Posterior vena cava (tissue), 2 donors: ENCODE measurements at regions not wholly inside any gene's neighbourhood (a gene's known extent, or its start where the extent isn't known, plus 50 kb on each side); places are given as distances from the start of the nearest gene placed in this dataset.
"Not testable (repeated sequence)": the region's sequence is repeated elsewhere in the genome, so short reads cannot be mapped to it uniquely, and the experiment has no call there.

ENCODE experiments used
- DNase-seq: peaks from one replicate; pipeline ENCODE4 v3.0.0-alpha.2; 2020; ENCODE audit warnings: low spot score
- intact Hi-C, 2 donors: fragments of 100-400 bp; cut with DNase I; formaldehyde crosslinking; loops; one replicate each; pipeline versions ENCODE4 v1.14.1 to v1.14.2; 2022 to 2023
- donor health status: DM: yes; HTN: yes; CAD: no.
- donor health status: DM: yes; HTN: yes; CAD: no.

DNA sequence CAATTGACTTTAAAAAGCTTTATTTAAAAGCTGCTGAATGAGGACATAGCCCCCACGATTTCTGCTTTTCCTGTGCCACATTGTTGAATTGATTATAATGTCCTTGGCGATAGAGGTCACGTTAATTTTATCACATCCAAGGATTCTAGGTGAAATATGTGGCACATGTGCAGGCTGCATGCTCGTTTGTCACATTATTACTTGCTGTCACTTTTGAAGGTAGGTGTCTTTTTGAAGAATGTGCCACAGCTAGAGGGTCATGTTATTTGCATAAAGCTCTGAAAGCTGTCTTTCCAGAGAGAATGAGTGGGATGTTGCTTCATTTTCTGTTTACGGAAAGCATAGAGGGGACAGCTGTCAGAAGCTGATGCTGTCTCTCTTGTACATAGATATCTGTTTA is 927.6 kb upstream of the ATXN8OS start:
- DNase-seq: no peak
- intact Hi-C loops: no loop called here

GRCh38 chr13:69178000-69178399 is 929.6 kb upstream of the ATXN8OS start:
- intact Hi-C loops: no loop called here
- no peak for DNase-seq

- no peak for DNase-seq
- intact Hi-C loops: no loop called here
These were observed 939.2 kb upstream of the ATXN8OS start for GRCh38 chr13:69168436-69168835.

DNA sequence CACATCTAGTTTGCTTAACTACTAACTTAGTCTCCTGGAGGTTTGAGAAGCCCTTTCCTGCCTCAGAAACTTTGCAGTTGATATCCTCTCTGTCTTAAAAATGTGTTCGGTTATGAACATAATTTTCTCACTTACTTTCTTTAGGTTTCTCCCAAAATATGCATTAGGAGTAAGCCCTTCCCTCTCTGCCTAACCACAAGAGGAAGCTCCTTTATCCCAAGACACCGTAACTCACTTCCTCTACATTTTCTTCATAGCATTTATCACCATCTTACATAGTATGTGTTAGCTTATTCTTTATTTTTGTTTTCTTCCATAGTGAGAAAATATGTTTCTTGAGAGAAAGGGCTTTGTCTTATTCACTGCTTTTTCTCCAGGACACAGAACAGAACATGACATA is 952.5 kb upstream of the ATXN8OS start:
- no peak for DNase-seq
- intact Hi-C loops: no loop called here

- no peak for DNase-seq
- intact Hi-C loops: no loop called here
These were observed 965.5 kb upstream of the ATXN8OS start for GRCh38 chr13:69142101-69142500.

GRCh38 chr13:69124996-69125395 is 982.6 kb upstream of the ATXN8OS start:
- DNase-seq: no peak
- intact Hi-C loops: no loop called here

- DNase-seq: no peak
These were observed 997.6 kb upstream of the ATXN8OS start for GRCh38 chr13:69109891-69110525.

DNA sequence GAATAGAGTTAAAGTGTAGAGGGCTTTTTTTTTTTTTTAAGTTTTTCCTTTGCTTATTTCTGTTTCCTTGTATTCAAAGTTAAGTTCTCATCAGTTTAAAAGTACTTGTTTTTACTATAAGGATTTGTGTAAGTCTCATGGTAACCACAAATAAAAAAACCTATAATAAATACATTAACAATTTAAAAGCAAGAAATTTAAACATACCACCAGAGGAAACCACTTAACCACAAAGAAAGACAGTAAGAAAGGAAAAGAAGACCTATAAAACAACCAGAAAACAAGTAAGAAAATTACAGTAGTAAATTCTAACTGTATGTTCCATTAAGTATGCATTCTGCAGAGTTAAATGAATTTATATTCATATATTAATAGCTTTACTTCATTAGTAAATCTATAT is 999.1 kb upstream of the ATXN8OS start:
- intact Hi-C loops: no loop called here
- DNase-seq: no peak

More at GRCh38 chr13:69109891-69110525, 997.6 kb upstream of the ATXN8OS start:
- intact Hi-C loops: no loop called here

- DNase-seq: no peak
These were observed 1000.2 kb upstream of the ATXN8OS start for GRCh38 chr13:69107436-69107835.

GRCh38 chr13:69101841-69102240 is 1005.8 kb upstream of the ATXN8OS start:
- intact Hi-C loops: no loop called here

More at GRCh38 chr13:69107436-69107835, 1000.2 kb upstream of the ATXN8OS start:
- intact Hi-C loops: no loop called here

DNA sequence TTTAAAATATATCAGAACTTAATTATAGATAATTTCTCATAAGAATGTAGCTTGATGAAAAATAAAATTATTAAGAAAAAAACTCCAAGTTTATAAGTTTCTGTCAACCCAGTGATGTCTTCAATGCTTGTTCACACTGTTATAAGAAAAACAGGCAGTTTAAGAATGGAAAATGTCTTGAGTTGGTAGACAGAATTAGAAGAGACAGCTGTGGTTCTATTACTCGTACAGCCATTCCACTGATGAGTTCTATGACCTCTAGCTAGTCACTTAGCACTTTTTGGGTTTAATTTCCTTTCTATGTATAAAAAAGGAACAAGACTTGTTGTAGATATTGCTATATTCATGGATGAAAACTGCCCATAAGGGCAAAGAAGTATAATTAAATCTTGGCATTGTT is 1013.1 kb upstream of the ATXN8OS start:
- intact Hi-C loops: no loop called here
- DNase-seq: no peak

More at GRCh38 chr13:69101841-69102240, 1005.8 kb upstream of the ATXN8OS start:
- no peak for DNase-seq

DNA sequence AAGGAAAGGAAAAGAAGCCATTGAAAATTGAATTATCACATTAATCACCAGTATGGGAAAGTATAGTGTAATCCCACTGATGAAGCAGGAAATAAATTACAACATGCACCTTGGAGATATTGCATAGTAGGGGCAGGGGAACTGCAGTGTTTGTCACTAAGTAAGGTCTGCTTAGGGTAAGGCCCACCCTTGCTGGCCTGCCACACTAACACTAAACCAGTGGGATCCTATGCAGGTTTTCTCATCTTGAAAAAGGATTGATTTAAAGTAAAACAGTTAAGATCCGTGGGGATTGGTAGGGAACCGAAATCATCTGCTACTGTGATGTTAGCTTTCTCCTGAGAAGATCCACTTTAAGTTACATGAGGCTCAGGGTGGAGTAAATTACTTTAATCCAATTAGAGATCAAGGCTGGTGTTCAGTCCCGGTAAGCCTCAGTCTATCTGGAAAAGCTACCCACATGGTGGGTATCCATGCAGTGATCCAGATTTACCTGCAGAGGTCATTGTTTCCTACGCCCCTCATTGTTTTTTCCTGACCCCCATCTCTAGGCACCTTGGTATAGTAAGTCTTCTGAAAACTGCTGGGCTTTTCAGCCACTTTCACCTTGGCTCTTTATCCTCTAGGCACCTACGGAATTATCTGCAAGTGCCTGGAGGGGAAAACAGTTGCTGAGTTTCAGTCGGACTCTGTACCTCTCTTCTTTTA is 1014.9 kb upstream of the ATXN8OS start:
- DNase-seq: no peak
- intact Hi-C loops: no loop called here

- intact Hi-C loops: no loop called here
- DNase-seq: no peak
These were observed 1030.4 kb upstream of the ATXN8OS start for GRCh38 chr13:69077267-69077666.

DNA sequence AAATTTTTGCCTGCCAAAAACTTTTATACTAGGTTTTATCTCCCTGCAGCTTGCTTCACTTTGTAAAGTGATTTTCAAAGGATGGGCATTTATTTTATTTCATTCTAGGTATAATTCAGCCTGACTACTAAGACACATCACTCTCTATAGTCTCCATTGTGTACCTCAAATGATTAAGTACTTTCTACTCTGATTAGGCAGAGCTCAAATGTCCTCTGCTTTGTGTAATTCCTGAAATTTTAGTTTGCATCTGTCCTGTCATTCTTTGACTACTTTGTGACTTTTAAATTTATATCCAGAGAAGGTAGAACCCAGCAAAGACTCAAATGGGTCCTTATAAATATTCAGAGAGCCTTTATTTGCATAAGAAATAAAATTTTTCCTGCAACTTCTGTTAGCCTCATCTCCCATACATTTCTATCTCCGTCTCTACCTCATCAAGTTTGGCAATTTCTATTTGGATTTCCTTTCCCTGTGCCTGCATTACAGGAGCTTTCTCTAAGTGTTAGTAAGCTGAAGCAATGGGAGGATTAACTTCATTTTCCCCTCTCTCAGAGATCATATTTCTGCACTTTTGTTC is 1038.0 kb upstream of the ATXN8OS start:
- intact Hi-C loops: no loop called here
- DNase-seq: no peak

DNA sequence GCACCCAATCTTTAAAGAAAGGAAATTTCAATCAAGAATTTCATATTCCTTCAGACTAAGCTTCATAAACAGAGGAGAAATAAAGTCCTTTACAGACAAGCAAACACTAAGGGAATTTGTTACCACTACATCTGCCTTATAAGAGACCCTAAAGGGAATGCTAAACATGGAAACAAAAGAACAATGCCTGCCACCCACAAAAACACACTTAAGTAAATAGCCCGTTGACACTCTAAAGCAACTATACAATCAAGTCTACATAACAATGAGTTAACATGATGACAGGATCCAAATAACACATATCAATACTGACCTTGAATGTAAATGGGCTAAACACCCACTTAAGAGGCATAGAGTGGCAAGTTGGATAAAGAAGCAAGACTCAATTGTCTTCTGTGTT is 1056.9 kb upstream of the ATXN8OS start:
- no peak for DNase-seq
- intact Hi-C loops: no loop called here

GRCh38 chr13:69044629-69045028 is 1063.0 kb upstream of the ATXN8OS start:
- DNase-seq: no peak
- intact Hi-C loops: no loop called here

- intact Hi-C loops: loop anchor here in 1 of 2 donors (1.0 kb wide), 1 partner anchor 13 kb away; no protein-coding TSS in a partner anchor
These were observed 1066.7 kb upstream of the ATXN8OS start for GRCh38 chr13:69040898-69041297.

DNA sequence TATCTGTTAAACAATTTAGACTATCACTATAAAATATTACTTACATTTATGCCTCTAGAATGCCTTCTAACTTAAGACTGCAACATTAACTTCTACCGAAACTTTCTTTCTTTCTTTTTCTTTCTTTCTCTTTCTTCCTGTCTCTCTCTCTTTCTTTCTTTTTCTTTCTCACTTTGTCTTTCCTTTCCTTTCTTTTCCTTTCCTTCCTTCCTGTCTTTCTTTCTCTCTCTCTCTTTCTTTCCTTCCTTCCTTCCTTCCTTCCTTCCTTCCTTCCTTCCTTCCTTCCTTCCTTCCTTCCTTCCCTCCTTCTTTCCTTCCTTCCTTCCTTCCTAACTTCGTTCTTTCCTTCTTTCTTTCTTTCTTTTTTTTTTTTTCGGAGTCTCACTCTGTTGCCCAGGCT is 1071.9 kb upstream of the ATXN8OS start:
- intact Hi-C loops: no loop called here
- DNase-seq: no peak

More at GRCh38 chr13:69040898-69041297, 1066.7 kb upstream of the ATXN8OS start:
- no peak for DNase-seq

DNA sequence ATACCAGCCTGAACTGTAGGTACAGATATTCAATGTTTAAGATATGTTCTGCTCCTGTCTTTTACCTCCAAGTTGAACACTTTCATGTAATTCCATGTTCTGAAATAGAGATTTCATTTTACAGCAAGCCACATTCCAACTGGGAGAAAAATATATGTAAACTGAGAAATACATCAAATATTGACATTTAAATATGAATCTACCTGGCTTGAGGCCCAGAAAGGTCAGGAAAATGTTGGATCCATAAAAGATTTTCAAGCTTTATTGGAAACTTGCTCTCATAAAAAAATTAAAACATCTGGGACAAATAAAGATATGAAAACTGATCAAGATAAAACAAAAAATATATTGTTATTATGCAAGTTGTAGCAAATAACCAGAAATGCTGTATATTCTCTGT is 1078.7 kb upstream of the ATXN8OS start:
- intact Hi-C loops: loop anchor here in 1 of 2 donors (1.0 kb wide), 1 partner anchor 12 kb away; no protein-coding TSS in a partner anchor
- no peak for DNase-seq

- no peak for DNase-seq
- intact Hi-C loops: no loop called here
These were observed 1087.5 kb upstream of the ATXN8OS start for GRCh38 chr13:69020120-69020519.

- intact Hi-C loops, DNase-seq: not testable (repeated sequence)
These were observed 1089.5 kb upstream of the ATXN8OS start for GRCh38 chr13:69018173-69018572.
